NCI-H2081 treated with DMSO at 0.1 percent for 48 hours (cell line): ENCODE measurements at regions not wholly inside any gene's neighbourhood (a gene's known extent, or its start where the extent isn't known, plus 50 kb on each side); places are given as distances from the start of the nearest gene placed in this dataset.

Experiments used
- DNase-seq: peaks from one replicate; lab custom pipeline; 2025; lab: John Stamatoyannopoulos, UW

GRCh38 chr7:97630116-97630515 lies 101.8 kb upstream of the TAC1 start:
- no peak for DNase-seq

DNA sequence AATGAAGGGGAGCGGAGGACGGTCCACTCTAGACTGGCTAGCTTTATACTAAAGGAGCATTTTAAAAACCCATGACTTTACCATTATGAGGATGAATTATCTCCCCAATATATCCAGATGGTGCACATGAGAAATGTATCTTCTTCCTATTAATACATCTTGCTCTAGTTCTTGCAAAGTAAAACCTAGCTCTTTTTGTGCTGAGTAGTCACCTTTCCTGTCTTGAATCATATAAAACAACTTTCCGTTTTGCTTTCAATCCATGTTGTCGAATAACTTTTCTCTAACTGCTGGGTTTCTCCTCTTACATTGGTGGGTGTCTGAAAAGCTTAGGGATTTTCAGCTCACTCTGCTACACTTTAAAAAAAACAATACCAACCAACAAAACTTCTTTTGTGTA lies 96.3 kb upstream of the TAC1 start:
- DNase-seq = no peak

DNA sequence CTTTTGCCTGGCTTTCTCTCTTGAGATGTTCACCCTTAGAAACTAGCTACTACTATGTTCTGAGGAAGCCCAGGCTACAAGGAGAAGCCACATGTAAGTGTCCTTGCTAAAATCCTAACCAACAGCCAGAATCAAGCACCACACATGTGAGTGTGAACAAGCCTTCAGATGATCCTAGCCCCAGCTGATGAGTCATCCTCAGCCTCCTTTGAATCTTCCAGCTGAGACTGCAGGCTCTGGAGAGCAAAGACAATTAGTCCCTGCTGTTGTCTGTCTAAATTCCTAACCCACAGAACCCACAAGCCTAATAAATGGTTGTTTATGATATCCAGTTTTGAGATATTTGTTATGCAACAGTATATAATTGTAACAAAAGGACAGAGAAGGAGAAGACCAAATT lies 92.8 kb upstream of the TAC1 start:
- DNase-seq = no peak

DNA sequence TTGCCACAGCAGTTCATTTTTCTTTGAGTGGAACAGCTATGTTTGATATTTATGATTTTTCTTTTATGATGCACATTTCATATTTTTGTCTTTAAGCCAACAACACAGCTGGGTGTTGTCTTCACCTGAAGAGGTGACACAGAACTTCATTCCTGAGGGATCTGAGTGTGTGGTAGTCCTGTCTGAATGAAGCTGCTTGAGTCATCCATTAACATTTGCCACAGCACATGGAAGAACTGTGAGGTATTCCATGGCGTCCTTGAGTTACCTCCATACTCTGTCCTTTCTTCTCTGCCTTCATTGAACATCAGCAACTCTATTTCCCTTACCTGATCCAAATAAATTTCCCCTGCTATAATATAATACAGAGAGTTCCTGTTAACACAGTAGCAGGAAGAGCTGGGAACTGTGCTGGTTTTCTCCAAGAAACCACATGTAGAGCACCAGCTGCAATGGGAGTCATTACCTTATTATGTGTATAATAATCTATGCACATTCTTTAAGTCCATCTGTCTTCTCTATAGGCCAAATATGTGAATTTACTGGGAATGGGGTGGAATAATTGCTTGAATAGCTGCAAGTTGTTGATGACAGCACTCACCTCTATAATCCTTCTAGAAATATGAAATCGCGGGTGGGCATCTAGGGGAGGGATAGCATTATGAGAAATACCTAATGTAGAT lies 72.4 kb upstream of the TAC1 start:
- DNase-seq = no peak

GRCh38 chr7:97667359-97667758 lies 64.5 kb upstream of the TAC1 start:
- DNase-seq = no peak

GRCh38 chr7:97671571-97671970 lies 60.3 kb upstream of the TAC1 start:
- DNase-seq = no peak

DNA sequence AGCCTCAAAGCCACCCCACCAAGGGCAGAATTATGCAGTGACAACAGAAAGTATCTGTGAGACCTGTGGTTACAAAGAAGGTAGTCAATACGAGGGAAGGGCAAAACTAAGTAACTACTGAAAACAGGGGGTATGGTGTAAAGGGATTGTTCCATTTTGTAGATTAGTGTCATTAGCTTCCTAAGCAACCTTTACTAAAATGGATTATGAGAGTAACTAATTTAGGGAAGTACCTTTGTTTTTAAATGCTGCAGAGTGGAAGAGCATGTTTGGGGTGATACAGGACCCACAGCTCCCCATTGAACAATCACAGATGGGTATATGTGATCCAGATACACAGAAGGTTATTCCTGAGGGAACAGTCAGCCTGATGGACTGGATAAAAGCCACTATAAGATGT lies 51.3 kb upstream of the TAC1 start:
- DNase-seq = no peak
